Body of pancreas (tissue), 4 donors: ENCODE measurements at regions not wholly inside any gene's neighbourhood (a gene's known extent, or its start where the extent isn't known, plus 50 kb on each side); places are given as distances from the start of the nearest gene placed in this dataset.

ENCODE experiments used
- ATAC-seq: fragments of 150-250 bp; one replicate; pipeline ENCODE4 v1.9.1; 2016
- DNase-seq, 4 donors: peaks; one replicate each; pipeline ENCODE4 v3.0.0-alpha.2; 2019
- H3K27ac ChIP-seq, 4 donors: fragments of 200-600 bp; sonication (generic); 1 replicate in 3 of 4; 2 replicates in 1 of 4; pipeline versions ENCODE4 v1.5.1 to v1.6.1; 2016 to 2019; ENCODE audit warnings: mild to moderate bottlenecking in 1 of 4, mixed read lengths in 1 of 4, moderate library complexity in 1 of 4
- H3K27me3 ChIP-seq, 2 donors: fragments of 200-600 bp; sonication (generic); one replicate each; pipeline ENCODE4 v1.6.0; 2016; ENCODE audit warnings: mild to moderate bottlenecking in 1 of 2
- H3K36me3 ChIP-seq, 2 donors: fragments of 200-600 bp; sonication (generic); replicated peaks in 1 of 2; 2 replicates each; pipeline ENCODE4 v1.5.1; 2016; ENCODE audit warnings: low read depth in 2 of 2; ENCODE audit not compliant: insufficient read depth in 1 of 2
- H3K4me1 ChIP-seq: fragments of 200-600 bp; sonication (generic); one replicate; pipeline ENCODE4 v1.6.0; 2016
- H3K4me3 ChIP-seq, 2 donors: fragments of 200-600 bp; sonication (generic); 1 replicate in 1 of 2; 2 replicates in 1 of 2; pipeline ENCODE4 v1.5.1; 2016 to 2019
- H3K9me3 ChIP-seq, 3 donors: fragments of 200-600 bp; sonication (generic); 1 replicate in 2 of 3; 2 replicates in 1 of 3; pipeline ENCODE4 v1.5.1; 2016
- CTCF ChIP-seq, 7 experiments: fragments of 450-650 bp in 4 of 7; fragments of 200-600 bp in 3 of 7; sonication (generic) in 3 of 7; IDR thresholded peaks; one replicate each; pipeline ENCODE4 v1.5.1; 2016 to 2019; ENCODE audit warnings: antibody characterized with exemption in 7 of 7
- POLR2A ChIP-seq, 3 donors: fragments of 450-650 bp; IDR thresholded peaks; one replicate each; pipeline ENCODE4 v1.6.1; 2016; ENCODE audit warnings: antibody characterized with exemption in 3 of 3, mild to moderate bottlenecking in 2 of 3
- WGBS, 2 donors: methylation state at CpG; one replicate each; pipeline ENCODE4 v1.1.5; 2017; 5-methylcytosine and 5-hydroxymethylcytosine counted together
- intact Hi-C: fragments of 100-400 bp; cut with DNase I; formaldehyde crosslinking; loops from one replicate; pipeline ENCODE4 v1.15.1; 2023

DNA sequence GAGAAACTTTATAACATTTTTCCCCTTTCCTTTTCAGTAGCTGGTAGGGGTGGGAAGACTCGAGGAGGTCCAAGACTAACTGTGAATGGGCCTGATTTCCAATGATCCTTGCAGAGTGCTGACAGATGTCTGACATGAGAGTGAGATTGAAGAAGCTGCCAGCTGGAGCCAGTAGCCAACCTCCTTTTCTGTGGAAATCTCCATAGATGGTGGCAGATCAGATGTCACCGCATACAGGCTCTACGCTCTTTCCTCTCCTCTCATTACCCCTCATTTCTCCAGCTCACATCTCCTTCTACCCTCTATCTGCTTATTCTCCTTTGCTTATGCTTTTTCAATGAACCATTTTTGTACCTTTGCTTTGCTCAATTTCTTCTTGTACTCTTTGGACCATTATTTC is 395.2 kb upstream of the TNC start:
- no peak for ATAC-seq
- H3K27ac ChIP-seq, result no peak overlapping the region
- intact Hi-C loops, result no loop called here
- no peaks in the 10 kb centered on the region for H3K36me3 ChIP-seq
- no peaks in the 10 kb centered on the region for H3K9me3 ChIP-seq
- H3K4me3 ChIP-seq, result no peak overlapping the region
- H3K4me1 ChIP-seq, result no peaks in the 10 kb centered on the region
- H3K27me3 ChIP-seq, result no peaks in the 10 kb centered on the region
- WGBS, 2 donors, result 66 to 76% methylated on average over 3 of the region's 3 CpGs
- TF ChIP-seq POLR2A (IDR thresholded peaks at IDR 0.05) (no peak), CTCF (IDR thresholded peaks at IDR 0.05) (no peak)
- no peak for DNase-seq

DNA sequence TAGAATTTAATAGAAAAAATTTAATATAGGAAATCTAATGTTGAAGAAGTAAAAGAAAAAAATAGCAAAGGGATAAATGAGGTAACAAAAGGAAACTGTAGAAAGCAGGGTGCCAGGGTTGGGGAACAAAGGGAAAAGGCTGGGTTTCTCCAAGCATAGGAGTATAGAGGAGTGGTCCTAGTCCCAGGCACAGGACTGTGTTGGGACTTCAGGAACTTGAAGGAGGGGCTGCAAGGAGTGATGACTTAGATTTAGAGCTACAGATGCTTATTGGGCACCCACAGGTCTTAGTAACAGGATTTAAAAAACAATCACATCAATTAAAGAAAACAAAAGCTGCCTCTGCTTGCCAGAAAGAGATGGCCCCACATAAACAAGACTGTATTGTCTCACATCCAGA is 396.5 kb upstream of the TNC start:
- Histone ChIP-seq H3K4me3 (no peak overlapping the region), H3K4me1 (no peaks in the 10 kb centered on the region), H3K27me3 (no peaks in the 10 kb centered on the region), H3K27ac (no peak overlapping the region), H3K9me3 (no peaks in the 10 kb centered on the region), H3K36me3 (no peaks in the 10 kb centered on the region)
- no peak for DNase-seq
- no peak for TF ChIP-seq CTCF (IDR thresholded peaks at IDR 0.05)
- no peak for TF ChIP-seq POLR2A (IDR thresholded peaks at IDR 0.05)
- no peak for ATAC-seq
- intact Hi-C loops, result no loop called here

GRCh38 chr9:115517335-115518075 is 399.5 kb upstream of the TNC start:
- DNase-seq (no peak), ATAC-seq (no peak)
- no peak for TF ChIP-seq POLR2A (IDR thresholded peaks at IDR 0.05)
- no peak for TF ChIP-seq CTCF (IDR thresholded peaks at IDR 0.05)
- Histone ChIP-seq H3K4me1 (no peaks in the 10 kb centered on the region), H3K27ac (no peak overlapping the region), H3K9me3 (no peaks in the 10 kb centered on the region), H3K27me3 (no peaks in the 10 kb centered on the region), H3K4me3 (no peak overlapping the region), H3K36me3 (no peaks in the 10 kb centered on the region)
- intact Hi-C loops, result no loop called here

DNA sequence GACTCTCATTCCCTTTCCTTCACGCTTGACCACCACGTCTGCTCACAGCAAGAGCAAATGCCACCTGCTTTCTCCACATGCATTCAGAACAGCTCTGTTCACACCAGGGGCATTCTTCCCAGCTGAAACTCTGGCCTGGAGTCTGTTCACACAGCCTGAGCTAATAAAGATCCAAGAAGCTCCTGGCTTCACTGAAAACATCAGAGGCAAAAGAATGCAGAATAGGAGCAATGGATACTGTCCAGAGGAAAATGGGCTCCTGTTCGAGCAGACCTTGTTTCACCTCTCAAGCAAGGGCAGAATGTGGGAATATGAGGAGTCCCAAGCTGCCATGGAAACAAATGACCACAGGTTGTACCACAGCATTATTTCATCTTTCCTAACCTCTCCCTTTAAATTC is 402.7 kb upstream of the TNC start:
- intact Hi-C loops, result no loop called here
- no peak for DNase-seq
- Histone ChIP-seq H3K4me1 (no peaks in the 10 kb centered on the region), H3K9me3 (no peaks in the 10 kb centered on the region), H3K27ac (no peak overlapping the region), H3K27me3 (no peaks in the 10 kb centered on the region), H3K4me3 (no peak overlapping the region), H3K36me3 (no peaks in the 10 kb centered on the region)
- TF ChIP-seq CTCF (IDR thresholded peaks at IDR 0.05) (no peak), POLR2A (IDR thresholded peaks at IDR 0.05) (no peak)
- no peak for ATAC-seq
- WGBS, 2 donors, result 34 to 44% methylated on average over 3 of the region's 3 CpGs

DNA sequence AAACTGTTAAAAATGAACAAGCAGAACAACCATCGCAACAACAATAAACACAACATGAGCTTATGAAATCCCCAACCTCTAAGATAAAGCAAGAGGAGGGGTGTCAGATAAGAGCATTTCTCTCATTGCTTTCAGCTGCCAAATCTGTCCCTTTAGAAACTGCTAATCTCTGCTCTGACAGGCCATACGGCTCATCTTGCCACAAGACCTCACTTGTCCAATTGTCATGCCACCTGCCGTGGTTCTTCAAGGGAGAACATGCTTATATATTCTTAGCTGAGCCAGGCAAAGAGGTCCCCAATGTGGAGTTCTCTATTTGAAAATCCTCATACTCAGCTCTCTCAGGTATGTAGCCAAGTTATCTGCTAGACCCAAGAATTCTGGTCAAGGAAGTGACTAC is 405.0 kb upstream of the TNC start:
- ATAC-seq, result no peak
- H3K4me1 ChIP-seq, result no peaks in the 10 kb centered on the region
- no peaks in the 10 kb centered on the region for H3K36me3 ChIP-seq
- no peaks in the 10 kb centered on the region for H3K9me3 ChIP-seq
- no peak overlapping the region for H3K27ac ChIP-seq
- H3K4me3 ChIP-seq, result no peak overlapping the region
- no peaks in the 10 kb centered on the region for H3K27me3 ChIP-seq
- intact Hi-C loops, result no loop called here
- no peak for DNase-seq
- no peak for TF ChIP-seq CTCF (IDR thresholded peaks at IDR 0.05)
- no peak for TF ChIP-seq POLR2A (IDR thresholded peaks at IDR 0.05)
- WGBS, 2 donors, result 63 to 69% methylated on average over 3 of the region's 3 CpGs
